IPS DF 19.7 (cell line): ENCODE measurements at regions not wholly inside any gene's neighbourhood (a gene's known extent, or its start where the extent isn't known, plus 50 kb on each side); places are given as distances from the start of the nearest gene placed in this dataset.

Experiments used
- DNase-seq: peaks from one replicate; pipeline ENCODE4 v3.0.0-alpha.2; 2013; ENCODE audit warnings: low read depth, low spot score

- no peak for DNase-seq
Measured at GRCh38 chr18:61618816-61619215, 274.0 kb downstream of the RNF152 start.

DNA sequence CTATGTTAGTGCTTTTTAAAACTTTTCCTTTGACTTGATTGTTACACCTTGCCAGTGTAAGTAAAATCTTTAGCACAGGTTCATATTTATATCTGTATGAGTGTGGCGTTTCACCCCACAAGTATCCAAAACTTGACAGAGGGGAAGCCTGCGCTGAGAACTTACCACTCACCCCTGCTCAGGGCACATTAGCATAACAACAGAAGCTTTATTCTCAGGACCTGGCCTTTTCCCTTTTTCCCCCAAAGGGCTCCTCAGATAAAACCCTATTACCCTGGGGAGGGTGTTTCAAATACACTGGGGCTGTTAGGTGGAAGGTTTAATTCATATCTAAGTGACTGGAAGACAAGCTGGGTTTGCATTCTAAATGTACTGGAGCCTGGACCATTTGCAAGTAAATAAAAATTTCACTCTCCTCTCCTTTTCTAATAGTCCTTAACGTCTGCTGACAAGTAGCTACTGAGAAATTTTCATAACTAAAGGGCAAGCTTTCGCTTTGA is 276.6 kb downstream of the RNF152 start:
- no peak for DNase-seq

DNA sequence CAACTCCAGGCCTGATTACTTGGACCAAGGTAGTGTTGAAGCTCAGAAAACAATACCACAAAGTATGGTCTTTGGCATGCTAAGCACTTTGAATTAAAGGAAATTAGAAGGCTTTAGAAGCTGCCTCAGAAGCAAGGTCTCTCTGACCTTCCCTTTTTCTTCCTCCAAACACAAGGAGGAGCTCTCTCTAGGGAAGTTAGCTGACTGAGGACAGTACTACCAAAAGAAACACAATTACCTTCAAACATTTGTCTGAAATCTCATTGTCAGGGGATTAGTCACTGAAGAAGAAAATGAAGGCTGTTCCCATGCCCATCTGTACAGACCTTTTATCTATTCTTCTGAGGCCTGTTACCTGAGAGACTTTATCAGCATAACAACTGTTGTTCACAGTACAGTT is 279.3 kb downstream of the CDH20 start:
- no peak for DNase-seq

DNA sequence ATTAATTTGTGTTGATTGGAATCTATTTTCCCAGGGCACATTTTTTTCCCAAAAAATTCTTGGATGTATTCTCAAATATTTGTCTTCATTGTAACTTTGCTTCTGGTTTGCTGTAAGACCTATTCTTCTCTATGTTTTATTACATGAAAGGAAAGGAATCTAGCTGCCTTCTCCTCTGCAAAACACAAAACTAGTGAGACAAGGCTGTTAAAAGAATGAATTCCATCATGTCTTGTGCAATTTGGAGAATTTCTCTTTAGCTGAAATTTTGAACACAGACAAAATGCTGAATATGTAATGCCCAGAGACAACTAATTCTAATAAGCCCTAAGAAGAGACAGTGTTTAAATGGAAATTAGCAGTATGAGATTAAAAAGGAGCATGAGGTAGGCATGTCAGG is 275.9 kb downstream of the CDH20 start:
- DNase-seq, result no peak

- no peak for DNase-seq
Measured at GRCh38 chr18:61608316-61608715, 275.1 kb downstream of the CDH20 start.

- DNase-seq, result no peak
Measured at GRCh38 chr18:61607867-61608266, 274.6 kb downstream of the CDH20 start.

DNA sequence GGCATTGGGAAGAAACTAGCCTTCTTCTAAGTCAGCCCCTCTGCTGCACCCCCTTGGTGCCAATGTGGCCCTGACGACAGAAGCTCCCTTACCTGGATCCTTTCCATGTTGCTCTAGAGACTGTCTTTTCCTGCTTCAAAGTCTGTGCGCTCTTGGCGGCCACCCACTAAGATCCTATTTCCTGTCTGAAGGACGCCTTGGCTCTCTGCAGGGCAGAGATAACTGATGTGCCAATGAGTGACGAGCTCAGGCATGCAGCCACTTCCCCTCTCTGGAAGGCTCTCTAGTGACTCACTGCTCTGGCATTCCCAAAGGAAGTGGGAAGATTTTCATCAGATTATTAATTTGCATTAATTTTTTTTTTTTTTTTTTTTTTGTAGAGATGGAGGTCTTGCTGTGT is 273.5 kb downstream of the CDH20 start:
- DNase-seq, result peak; percentile 84

GRCh38 chr18:61606068-61606660 is 272.9 kb downstream of the CDH20 start:
- DNase-seq, result peak; percentile 28

GRCh38 chr18:61605376-61606067 is 272.3 kb downstream of the CDH20 start:
- DNase-seq, result no peak
